ENCODE measurements at regions not wholly inside any gene's neighbourhood (a gene's known extent, or its start where the extent isn't known, plus 50 kb on each side); places are given as distances from the start of the nearest gene placed in this dataset.
"Not testable (repeated sequence)": the region's sequence is repeated elsewhere in the genome, so short reads cannot be mapped to it uniquely, and the experiment has no call there.

- DNase-seq (ENCODE audit: low read depth), result no peak
Observed at GRCh38 chr20:59462249-59462648, 142.1 kb upstream of the PHACTR3 start.

DNA sequence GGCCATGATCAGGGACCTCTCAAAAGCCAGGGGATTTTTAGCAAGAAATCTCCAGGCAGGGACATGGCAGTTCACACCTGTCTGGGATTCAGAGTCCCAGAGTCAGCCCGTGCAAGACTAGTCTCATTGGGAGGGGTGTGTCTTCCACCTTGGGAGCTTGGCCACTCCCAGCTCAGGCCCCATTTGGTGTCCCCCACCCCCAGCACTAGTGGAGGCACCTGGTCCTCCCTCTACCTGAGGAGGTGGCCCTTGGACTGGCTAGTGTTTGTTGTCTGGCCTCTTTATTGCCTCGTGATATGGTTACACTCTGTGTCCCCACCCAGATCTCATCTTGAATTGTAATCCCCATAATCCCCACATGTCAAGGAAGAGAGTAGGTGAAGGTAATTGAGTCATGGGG is 140.8 kb upstream of the PHACTR3 start:
- DNase-seq (ENCODE audit: low read depth), result no peak

- DNase-seq (ENCODE audit: low read depth), result no peak
Observed at GRCh38 chr20:59466107-59466815, 138.1 kb upstream of the PHACTR3 start.

- no peak for DNase-seq (ENCODE audit: low read depth)
Observed at GRCh38 chr20:59468831-59469230, 135.5 kb upstream of the PHACTR3 start.

DNA sequence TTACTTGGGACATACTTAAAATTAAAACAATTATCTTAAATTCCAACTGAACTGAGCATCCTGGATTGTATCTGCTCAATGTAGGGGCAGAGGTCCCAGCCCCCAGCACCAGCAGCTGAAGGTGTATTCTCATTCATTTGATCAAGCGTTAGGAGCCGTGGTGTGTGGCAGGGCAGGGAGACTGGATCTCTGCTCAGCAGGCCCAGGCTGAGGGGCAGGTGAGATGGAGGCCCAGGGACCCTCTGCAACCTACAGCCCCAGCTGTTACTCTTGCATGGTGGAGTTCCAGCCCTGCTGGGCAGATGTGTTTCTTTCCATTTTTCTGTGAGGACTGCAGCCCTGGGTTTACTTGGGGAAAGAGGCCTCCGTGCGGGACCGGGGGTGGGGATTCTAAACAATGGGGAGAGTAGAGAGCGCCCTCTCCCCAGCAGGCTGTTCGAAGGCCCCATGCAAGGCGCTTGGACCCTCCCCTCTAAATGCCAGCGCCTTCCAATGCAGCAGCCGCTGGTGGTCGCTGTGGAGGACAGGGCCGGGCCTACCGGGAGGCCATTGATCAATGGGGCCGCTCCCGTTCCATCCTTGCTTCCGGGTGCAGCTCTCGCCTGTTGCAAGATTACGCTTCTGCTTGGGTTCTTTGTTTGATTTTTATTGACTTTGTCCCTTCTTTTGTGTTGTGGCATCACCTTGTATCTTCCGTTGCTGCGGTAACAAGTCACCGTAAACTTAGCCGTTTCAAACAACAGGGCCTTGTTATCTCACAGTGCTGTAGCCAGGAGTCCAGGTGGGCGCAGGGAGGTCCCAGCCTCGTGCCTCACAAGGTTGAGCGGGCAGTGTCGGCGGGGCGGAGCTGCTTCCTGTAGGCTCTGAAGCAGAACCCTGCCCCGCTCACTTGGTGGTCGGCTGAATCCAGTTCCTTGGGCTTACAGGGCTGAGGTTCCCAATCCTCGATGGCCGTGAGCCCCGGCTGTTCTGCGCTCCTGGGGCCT is 134.8 kb upstream of the PHACTR3 start:
- DNase-seq (ENCODE audit: low read depth), result no peak

GRCh38 chr20:59470521-59470920 is 133.8 kb upstream of the PHACTR3 start:
- no peak for DNase-seq (ENCODE audit: low read depth)

DNA sequence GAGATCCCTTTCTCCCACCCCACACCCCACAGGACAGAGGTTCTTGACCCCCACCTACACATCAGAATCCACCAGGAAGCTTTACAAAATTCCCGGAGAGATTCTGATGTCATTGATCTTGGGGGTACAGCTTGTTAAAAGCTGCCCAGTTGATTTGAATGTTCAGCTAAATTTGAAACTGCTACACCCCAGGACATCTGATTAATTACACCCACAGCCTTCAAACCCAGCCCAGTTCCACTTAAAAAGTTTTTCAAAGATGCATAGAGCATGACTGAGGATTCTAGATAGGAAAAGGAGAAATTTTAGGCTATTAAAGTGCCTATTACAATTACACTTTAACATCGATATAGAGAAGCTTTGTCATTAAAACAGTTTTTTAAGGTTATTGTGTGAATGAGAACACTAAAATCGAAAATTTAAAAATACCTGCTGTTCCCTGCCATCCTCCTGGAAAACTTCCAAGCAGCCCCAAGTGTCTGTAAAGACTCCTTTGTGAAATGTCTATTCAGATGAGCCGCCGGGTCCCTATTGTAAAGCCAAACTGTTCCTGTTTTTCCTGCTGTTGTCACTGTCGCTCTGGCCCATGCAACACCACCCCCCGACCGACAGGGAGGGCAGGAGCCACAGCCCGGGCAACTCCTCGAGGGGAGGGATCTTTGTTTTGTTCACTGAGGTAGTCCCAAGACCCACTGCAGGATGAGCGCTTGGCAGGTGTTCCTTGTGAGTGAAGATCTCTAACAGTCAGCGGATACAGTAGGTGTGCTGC is 132.5 kb upstream of the PHACTR3 start:
- no peak for DNase-seq (ENCODE audit: low read depth)

DNA sequence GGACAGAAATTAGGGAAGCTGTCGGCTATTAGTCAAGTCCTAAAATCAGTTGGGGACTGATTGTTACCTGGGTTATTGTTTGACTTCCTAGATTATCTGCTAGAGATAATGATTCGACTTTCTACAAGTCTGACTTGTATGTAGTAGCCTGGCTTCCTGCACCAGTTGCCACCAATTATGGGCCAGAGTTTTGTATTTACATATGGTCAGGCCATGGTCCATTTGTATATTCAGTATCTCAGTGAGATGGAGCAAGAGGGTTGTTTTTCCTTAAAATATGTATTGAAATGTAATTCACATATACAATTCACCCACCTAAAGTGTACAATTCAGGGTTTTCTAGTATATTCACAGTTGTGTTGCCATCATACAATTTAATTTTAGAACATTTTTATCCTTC is 130.6 kb upstream of the PHACTR3 start:
- DNase-seq (ENCODE audit: low read depth), result no peak

DNA sequence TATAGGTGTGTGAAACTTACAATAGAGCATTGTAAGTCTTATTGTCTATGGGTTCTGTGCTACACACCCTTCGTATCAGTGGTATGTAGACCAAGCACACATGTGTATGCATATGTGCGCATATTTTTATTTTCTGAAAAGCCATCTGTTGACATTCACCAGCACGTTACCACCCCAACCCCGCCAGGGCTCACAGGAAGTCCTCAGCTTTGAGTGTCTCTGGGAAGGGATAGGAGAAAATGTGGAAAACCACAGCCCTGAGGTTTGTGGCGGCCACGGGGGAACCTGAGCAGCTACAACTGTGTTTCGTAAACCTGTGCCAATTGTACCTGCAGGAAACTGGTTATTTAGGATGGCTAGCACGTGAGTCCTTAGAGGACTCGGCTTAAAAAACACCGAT is 123.3 kb upstream of the PHACTR3 start:
- no peak for DNase-seq (ENCODE audit: low read depth)

- DNase-seq (ENCODE audit: low read depth), result no peak
Observed at GRCh38 chr20:59481477-59482018, 122.8 kb upstream of the PHACTR3 start.

DNA sequence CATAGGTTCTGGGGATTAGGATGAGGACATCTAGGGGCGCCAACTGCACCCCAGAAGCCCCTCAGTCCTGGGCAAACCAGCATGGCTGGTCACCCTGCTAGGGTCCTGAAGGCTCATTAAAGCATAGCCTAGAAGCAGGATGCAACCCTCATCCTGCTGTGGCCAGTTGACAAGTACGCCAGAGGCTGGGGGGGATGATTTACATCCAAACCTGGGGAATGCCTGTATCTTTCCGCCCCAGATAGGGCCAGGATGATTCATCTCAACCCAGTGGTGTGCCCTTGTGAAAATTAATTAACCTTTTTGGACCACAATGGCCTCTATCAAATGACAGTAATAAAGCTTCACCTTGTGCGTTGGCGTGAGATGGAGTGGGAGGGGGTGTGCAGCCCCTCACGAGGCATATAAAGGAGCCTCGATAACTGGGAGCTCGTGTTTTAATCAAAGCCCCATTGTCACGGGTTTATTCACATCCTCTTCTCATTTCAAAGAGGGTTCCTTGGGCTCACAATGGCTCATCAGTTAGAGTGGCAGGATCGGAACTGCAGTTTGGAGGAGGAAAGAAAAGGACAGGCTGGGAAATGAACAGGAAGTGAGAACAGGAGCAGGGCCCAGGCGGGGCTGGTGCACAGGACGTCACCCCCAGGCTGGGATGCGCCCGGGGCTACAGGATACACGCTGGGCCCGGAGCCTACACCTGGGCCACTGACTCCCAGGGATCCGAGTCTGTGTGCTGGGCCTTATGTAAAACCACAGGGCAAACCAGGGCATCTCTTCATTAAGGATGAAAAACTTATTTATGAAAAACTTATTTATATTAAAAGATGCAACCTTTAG is 121.8 kb upstream of the PHACTR3 start:
- no peak for DNase-seq (ENCODE audit: low read depth)

DNA sequence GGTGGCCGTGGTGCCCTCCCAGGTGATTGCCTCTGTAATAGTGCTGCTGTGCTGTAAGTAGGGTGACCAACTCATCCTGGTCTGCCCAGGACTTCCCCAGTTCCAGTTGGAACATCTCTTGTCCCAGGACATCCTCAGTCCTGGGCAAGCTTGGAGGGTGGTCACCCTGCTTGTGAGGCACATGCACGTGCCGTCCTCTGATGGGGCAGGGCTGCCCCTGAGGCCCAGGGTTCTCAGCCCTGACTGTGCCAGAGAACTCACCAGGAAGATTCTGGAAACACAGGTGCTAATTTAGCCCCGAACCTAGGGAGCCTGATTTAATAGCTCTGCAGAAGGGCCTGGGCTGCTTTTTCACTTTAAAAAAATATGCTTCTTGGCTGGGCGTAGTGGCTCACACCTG is 120.9 kb upstream of the PHACTR3 start:
- DNase-seq (ENCODE audit: low read depth), result no peak

DNA sequence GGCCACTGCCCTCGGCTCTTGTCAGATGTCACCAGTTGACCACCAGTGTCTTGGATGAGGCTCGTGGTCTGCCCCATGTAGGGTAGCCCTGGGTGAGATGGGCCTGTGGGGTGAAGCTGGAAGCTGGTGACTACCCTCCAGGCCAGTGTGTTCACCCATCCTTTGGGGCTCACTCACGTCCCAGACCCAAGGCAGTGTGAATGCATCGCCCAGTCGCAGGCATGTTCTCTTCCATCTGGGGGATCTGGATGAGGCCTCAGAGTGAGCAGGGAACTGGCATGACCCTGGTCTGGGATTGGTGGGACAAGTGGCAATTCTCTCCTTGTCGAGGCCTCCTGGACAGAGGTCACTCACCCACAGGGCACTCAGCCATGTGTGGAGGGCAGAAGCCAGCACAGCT is 120.1 kb upstream of the PHACTR3 start:
- DNase-seq (ENCODE audit: low read depth), result no peak

- DNase-seq (ENCODE audit: low read depth), result no peak
Observed at GRCh38 chr20:59485576-59486454, 118.5 kb upstream of the PHACTR3 start.

DNA sequence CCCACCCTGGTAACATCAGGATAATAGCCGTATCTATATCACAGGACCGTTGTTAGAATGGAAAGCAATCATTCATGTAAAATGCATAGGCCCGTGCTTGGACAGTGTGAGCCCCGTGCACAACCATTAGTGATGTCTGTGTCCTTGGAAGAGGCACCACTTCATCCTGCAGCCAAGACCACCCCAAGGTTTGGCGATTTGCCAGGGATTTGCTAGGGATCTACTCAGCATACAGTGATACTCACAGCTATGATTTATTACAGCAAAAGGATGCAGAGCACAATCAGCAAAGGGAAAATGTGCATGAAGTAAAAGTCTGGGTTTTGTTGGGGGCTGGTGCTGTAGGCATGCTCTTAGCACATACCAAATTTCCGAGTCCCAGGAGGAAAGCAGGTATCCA is 115.9 kb upstream of the PHACTR3 start:
- DNase-seq (ENCODE audit: low read depth), result not testable (repeated sequence)

GRCh38 chr20:59490196-59491004 is 113.9 kb upstream of the PHACTR3 start:
- DNase-seq (ENCODE audit: low read depth), result not testable (repeated sequence)

GRCh38 chr20:59491884-59492283 is 112.5 kb upstream of the PHACTR3 start:
- DNase-seq (ENCODE audit: low read depth), result no peak

DNA sequence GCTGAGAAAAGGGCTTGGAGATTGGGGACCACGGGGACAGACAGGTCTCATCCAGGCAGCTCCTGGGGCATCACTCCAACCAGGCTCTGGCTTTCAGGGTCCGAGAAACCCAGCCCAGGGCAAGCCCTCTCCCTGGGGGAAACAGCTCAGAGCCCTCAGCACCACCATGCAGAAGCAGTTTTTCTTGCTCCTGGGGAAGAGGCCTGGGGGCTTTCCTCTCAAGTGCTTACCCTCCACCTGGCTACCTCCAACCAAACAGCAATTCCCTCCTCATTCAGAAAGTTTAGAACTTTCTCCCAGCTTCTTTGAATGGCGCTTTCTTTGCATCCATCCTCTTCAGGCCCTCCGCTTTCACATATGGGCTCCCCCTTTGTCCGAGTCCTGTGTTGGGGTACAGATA is 110.4 kb upstream of the PHACTR3 start:
- no peak for DNase-seq (ENCODE audit: low read depth)

DNA sequence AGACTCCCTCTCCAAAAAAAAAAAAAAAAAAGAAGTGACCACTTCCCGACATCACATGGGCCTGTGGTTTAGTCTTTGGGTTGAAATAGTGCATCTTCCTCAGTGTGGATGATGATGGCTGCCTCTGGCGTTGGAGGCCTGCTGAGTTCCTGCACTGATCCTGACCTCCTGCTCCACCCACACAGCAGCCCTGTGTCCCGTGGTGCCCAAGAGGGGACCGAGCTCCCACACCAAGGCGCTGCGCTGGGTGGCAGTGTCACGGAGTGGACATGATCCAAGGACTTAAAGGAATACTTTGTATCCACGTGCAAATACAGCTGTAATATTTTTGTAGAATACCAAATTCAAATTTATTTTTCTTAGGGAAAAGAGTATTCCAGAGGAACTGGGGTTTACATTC is 109.2 kb upstream of the PHACTR3 start:
- no peak for DNase-seq (ENCODE audit: low read depth)

Data from stimulated activated CD8-positive, alpha-beta memory T cell treated with anti-CD3 and anti-CD28 coated beads, Interleukin-7, amount 100 ng/mL, for 24 hours (primary cell).